PFSK-1 (cell line): ENCODE measurements at regions not wholly inside any gene's neighbourhood (a gene's known extent, or its start where the extent isn't known, plus 50 kb on each side); places are given as distances from the start of the nearest gene placed in this dataset.

Experiments used
- FOXP2 ChIP-seq: optimal IDR thresholded peaks from 2 replicates; pipeline ENCODE3; 2011; ENCODE audit warnings: borderline replicate concordance, control low read depth, inconsistent platforms; ENCODE audit not compliant: insufficient read depth; ENCODE audit errors: extremely low read length, extremely low read depth
- POLR2AphosphoS5 ChIP-seq: IDR thresholded peaks from 2 replicates; pipeline ENCODE4 v1.6.1; 2012; ENCODE audit warnings: low read depth, mild to moderate bottlenecking, control low read depth, low read length, moderate library complexity
- REST ChIP-seq, 2 experiments: IDR thresholded peaks; 2 replicates each; pipeline versions ENCODE4 v1.6.1 to v1.8.0; 2011 to 2012; ENCODE audit warnings: low read depth in 2 of 2, low read length in 2 of 2, control low read depth in 1 of 2, inconsistent platforms in 1 of 2, mild to moderate bottlenecking in 1 of 2, moderate library complexity in 1 of 2; ENCODE audit not compliant: insufficient read depth in 1 of 2
- SIN3A ChIP-seq: IDR thresholded peaks from 2 replicates; pipeline ENCODE4 v1.6.1; 2012; ENCODE audit warnings: mild to moderate bottlenecking, low read length, moderate library complexity, borderline replicate concordance; ENCODE audit not compliant: insufficient read depth
- TAF1 ChIP-seq: IDR thresholded peaks from 2 replicates; pipeline ENCODE4 v1.6.1; 2012; ENCODE audit warnings: low read length, control low read depth, borderline replicate concordance; ENCODE audit not compliant: insufficient read depth

- TF ChIP-seq SIN3A (no peak), POLR2AphosphoS5 (no peak), FOXP2 (no peak), TAF1 (no peak), REST (IDR thresholded peaks at IDR 0.05; ENCODE audit: insufficient read depth in 1 of 2, low read depth in 2 of 2, low read length in 2 of 2) (no peak)
These were observed 358.3 kb upstream of the TPM1 start for GRCh38 chr15:62684123-62684808.

- TF ChIP-seq POLR2AphosphoS5 (no peak), SIN3A (no peak), FOXP2 (no peak), REST (IDR thresholded peaks at IDR 0.05; ENCODE audit: insufficient read depth in 1 of 2, low read depth in 2 of 2, low read length in 2 of 2) (no peak), TAF1 (no peak)
These were observed 351.5 kb upstream of the TPM1 start for GRCh38 chr15:62691008-62691407.

- TF ChIP-seq SIN3A (no peak), TAF1 (no peak), POLR2AphosphoS5 (no peak), FOXP2 (no peak), REST (IDR thresholded peaks at IDR 0.05; ENCODE audit: insufficient read depth in 1 of 2, low read depth in 2 of 2, low read length in 2 of 2) (no peak)
These were observed 344.9 kb upstream of the TPM1 start for GRCh38 chr15:62697636-62698035.

- TF ChIP-seq POLR2AphosphoS5 (no peak), TAF1 (no peak), SIN3A (no peak), FOXP2 (no peak), REST (IDR thresholded peaks at IDR 0.05; ENCODE audit: insufficient read depth in 1 of 2, low read depth in 2 of 2, low read length in 2 of 2) (no peak)
These were observed 343.9 kb upstream of the TPM1 start for GRCh38 chr15:62698646-62699045.

- TF ChIP-seq POLR2AphosphoS5 (no peak), SIN3A (no peak), TAF1 (no peak), REST (IDR thresholded peaks at IDR 0.05; ENCODE audit: insufficient read depth in 1 of 2, low read depth in 2 of 2, low read length in 2 of 2) (no peak), FOXP2 (no peak)
These were observed 336.2 kb upstream of the TPM1 start for GRCh38 chr15:62706317-62706716.
